GM23248 (cell line): ENCODE measurements at regions not wholly inside any gene's neighbourhood (a gene's known extent, or its start where the extent isn't known, plus 50 kb on each side); places are given as distances from the start of the nearest gene placed in this dataset.

Experiments
- EZH2 ChIP-seq: fragments of 200-600 bp; sonication (generic); IDR thresholded peaks from 2 replicates; pipeline ENCODE4 v1.6.1; 2018; ENCODE audit warnings: antibody characterized with exemption, mild to moderate bottlenecking; ENCODE audit not compliant: insufficient read depth, poor library complexity, severe bottlenecking
- EZH2phosphoT487 ChIP-seq: fragments of 200-600 bp; sonication (generic); IDR thresholded peaks from 2 replicates; pipeline ENCODE4 v1.6.1; 2018; ENCODE audit warnings: antibody characterized with exemption, moderate library complexity, mild to moderate bottlenecking, low read depth; ENCODE audit not compliant: insufficient read depth

- TF ChIP-seq EZH2phosphoT487 (no peak), EZH2 (no peak)
Measured at GRCh38 chr2:103401621-103402020, 639.8 kb downstream of the TMEM182 start.
